HFF-Myc (cell line): ENCODE measurements at regions not wholly inside any gene's neighbourhood (a gene's known extent, or its start where the extent isn't known, plus 50 kb on each side); places are given as distances from the start of the nearest gene placed in this dataset.

Experiments
- DNase-seq: peaks from one replicate; pipeline ENCODE4 v3.0.0-alpha.2; 2011; ENCODE audit warnings: low read depth; ENCODE audit errors: extremely low read depth
- H3K4me3 ChIP-seq: replicated peaks from 2 replicates; pipeline ENCODE4 v1.5.1; 2011; ENCODE audit warnings: low read depth, mild to moderate bottlenecking, control low read depth, low read length
- TF ChIP-seq, protein P1 (sequence below): IDR thresholded peaks from 2 replicates; pipeline ENCODE4 v1.5.1; 2012; ENCODE audit warnings: mild to moderate bottlenecking, low read depth, low read length, control low read depth; ENCODE audit errors: missing control alignments

DNA sequence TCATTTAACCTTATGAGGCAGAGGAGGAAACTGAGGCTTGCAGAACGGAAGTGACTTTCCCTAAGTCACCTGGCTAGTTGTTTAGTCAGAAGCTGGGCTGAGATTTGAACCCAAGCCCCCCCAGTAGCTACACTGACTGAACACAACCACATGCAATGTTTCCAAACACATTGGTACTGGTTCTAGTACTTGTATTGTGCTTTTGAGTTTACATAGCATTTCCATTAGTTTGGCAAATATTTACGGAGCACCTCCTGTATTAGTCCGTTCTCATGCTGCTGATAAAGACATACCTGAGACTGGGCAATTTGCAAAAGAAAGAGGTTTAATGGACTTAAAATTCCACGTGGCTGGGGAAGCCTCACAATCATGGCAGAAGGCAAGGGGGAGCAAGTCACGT lies 56.3 kb upstream of the ITGA11 start:
- H3K4me3 ChIP-seq = no peak overlapping the region
- DNase-seq = no peak
- TF ChIP-seq, protein P1, sequence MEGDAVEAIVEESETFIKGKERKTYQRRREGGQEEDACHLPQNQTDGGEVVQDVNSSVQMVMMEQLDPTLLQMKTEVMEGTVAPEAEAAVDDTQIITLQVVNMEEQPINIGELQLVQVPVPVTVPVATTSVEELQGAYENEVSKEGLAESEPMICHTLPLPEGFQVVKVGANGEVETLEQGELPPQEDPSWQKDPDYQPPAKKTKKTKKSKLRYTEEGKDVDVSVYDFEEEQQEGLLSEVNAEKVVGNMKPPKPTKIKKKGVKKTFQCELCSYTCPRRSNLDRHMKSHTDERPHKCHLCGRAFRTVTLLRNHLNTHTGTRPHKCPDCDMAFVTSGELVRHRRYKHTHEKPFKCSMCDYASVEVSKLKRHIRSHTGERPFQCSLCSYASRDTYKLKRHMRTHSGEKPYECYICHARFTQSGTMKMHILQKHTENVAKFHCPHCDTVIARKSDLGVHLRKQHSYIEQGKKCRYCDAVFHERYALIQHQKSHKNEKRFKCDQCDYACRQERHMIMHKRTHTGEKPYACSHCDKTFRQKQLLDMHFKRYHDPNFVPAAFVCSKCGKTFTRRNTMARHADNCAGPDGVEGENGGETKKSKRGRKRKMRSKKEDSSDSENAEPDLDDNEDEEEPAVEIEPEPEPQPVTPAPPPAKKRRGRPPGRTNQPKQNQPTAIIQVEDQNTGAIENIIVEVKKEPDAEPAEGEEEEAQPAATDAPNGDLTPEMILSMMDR = no peak

DNA sequence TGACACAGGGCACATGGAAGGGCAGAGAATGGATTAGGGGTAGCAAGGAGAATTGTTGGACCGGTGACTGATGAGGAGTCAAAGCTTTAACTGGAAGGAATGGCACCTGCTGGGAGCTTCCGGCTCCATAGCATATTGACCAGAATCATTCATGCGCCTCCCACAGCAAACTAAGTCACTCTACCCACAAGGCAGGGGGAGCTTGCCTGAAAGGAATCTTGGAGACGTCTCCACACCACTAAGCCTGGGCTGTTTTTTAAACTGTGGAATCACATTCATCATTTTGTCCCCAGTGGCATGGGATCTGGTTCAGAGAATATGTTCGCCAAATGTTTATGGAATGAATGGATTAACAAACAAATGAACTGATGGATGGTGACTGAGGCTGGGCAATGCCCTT lies 57.0 kb upstream of the ITGA11 start:
- no peak for DNase-seq
- TF ChIP-seq, protein P1 = no peak
- H3K4me3 ChIP-seq = no peak overlapping the region

GRCh38 chr15:68489421-68489820 lies 57.5 kb upstream of the ITGA11 start:
- no peak for DNase-seq
- TF ChIP-seq, protein P1 = no peak
- no peak overlapping the region for H3K4me3 ChIP-seq

DNA sequence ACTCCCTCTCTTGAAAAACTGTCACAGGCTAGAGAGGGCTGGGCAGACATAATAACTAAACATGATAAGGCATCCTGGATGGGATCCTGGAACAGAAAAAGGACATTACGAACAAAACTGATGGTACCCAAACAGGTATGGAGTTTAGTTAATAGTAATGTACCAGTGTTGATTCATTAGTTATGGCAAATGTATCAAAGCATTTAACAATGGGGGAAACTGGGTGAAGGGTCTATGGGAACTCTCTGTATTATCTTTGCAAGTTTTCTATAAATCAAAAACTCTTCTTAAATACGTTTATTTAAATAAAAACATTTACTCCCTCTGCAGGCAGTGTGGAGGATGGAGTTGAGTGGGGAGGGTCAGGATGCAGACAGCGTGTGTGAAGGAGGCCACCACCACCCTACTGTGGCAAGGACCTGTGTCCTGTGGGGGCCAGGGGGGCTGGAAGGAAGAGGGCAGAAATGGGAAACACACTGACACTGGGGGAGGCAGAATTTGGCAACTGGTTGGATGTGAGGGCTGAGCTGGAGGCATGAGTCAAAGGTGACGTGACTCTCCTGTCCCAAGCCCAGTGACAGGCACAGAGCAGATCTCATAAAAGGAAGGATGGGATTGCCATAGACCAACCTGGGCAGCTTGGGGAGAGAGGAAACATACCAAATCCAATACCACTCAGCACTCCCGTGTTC lies 59.6 kb upstream of the ITGA11 start:
- DNase-seq = no peak
- no peak overlapping the region for H3K4me3 ChIP-seq
- TF ChIP-seq, protein P1 = no peak

DNA sequence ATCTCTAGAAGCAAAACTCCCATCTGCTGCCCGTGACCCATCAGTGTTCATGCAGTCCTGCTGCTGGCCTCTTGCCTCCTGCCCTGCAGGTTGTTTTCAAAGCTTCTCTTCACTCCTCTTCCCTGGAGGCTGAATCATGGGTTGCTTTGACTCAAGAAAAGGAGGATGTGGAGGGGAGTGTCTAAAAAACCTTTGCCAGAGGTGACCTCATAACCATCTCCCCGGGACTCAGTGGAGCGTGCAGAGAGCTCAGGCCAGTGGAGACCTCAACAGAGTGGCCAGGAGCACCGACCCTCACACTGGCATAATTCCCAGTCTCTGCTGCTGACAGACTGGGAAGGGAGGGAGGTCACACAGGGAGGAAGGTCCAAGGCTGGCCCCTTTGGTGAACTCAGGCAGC lies 60.9 kb upstream of the ITGA11 start:
- no peak for DNase-seq
- TF ChIP-seq, protein P1 = no peak
- H3K4me3 ChIP-seq = no peak overlapping the region

DNA sequence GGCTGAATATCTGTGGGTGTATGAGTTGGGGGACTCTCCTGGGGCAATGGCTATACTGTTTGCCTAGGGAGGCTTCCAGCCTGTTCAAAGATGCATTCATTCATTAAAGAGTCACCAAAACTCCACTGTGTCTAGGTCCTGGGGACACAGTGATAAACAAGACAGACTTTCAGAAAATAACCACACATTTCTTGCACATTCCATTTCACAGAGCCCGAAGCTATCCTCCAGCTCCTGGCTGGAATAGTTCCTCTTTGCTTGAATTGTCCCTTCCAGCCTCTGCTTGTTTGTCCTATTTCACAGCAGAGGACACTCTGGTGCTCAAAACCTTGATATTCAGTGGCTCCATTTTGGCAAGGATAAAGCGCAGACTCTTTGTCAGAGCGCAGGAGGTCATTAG lies 61.7 kb upstream of the ITGA11 start:
- H3K4me3 ChIP-seq = no peak overlapping the region
- TF ChIP-seq, protein P1 = no peak
- DNase-seq = no peak

GRCh38 chr15:68494573-68495110 lies 62.7 kb upstream of the ITGA11 start:
- DNase-seq = no peak
- H3K4me3 ChIP-seq = no peak overlapping the region

More at GRCh38 chr15:68494573-68495110, 62.7 kb upstream of the ITGA11 start:
- TF ChIP-seq, protein P1 = no peak
